Osteocyte (in vitro differentiated cells): ENCODE measurements at regions not wholly inside any gene's neighbourhood (a gene's known extent, or its start where the extent isn't known, plus 50 kb on each side); places are given as distances from the start of the nearest gene placed in this dataset.

ENCODE experiments used
- DNase-seq: peaks from one replicate; pipeline ENCODE4 v3.0.0; 2021; ENCODE audit warnings: mixed read lengths; ENCODE audit not compliant: unreplicated experiment; ENCODE audit errors: extremely low spot score
- H3K27ac Mint-ChIP-seq: one replicate; pipeline ENCODE4 v1.8.0; 2021; ENCODE audit warnings: mild to moderate bottlenecking, mixed read lengths; ENCODE audit not compliant: unreplicated experiment
- H3K27me3 Mint-ChIP-seq: one replicate; pipeline ENCODE4 v1.8.0; 2021; ENCODE audit warnings: mixed read lengths; ENCODE audit not compliant: unreplicated experiment
- H3K36me3 Mint-ChIP-seq: one replicate; pipeline ENCODE4 v1.8.0; 2021; ENCODE audit warnings: mixed read lengths; ENCODE audit not compliant: unreplicated experiment
- H3K4me1 Mint-ChIP-seq: one replicate; pipeline ENCODE4 v1.8.0; 2021; ENCODE audit warnings: mixed read lengths; ENCODE audit not compliant: unreplicated experiment
- H3K4me3 Mint-ChIP-seq: one replicate; pipeline ENCODE4 v1.8.0; 2021; ENCODE audit warnings: mild to moderate bottlenecking, moderate library complexity, mixed read lengths; ENCODE audit not compliant: unreplicated experiment
- H3K9me3 Mint-ChIP-seq: one replicate; pipeline ENCODE4 v1.8.0; 2021; ENCODE audit warnings: mixed read lengths; ENCODE audit not compliant: unreplicated experiment
- TF ChIP-seq, protein P1 (sequence below): fragments of 200-600 bp; sonication (generic); IDR thresholded peaks from 2 replicates; pipeline ENCODE4 v1.5.0; 2021; ENCODE audit warnings: antibody characterized with exemption, mild to moderate bottlenecking, moderate library complexity

DNA sequence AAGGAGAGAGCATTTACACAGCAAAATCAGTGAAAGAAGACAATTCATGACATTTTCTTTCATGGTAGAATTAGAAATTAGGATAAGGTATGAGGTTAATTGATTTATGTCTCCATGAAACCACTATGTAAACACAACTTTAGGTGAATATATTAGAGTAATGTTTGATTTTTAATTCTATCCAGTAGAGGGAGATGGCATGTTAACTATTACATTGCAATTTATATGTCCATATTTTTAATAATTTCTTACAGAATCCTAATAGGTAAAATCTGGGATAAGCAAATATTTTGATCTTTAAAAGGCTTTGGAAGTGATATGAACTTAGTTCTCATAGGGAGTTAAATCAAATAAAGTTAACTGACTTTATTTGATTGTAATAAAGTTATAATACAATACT is 373.4 kb upstream of the PDE3A start:
- no peaks in the 10 kb centered on the region for H3K27me3 Mint-ChIP-seq
- TF ChIP-seq, protein P1, sequence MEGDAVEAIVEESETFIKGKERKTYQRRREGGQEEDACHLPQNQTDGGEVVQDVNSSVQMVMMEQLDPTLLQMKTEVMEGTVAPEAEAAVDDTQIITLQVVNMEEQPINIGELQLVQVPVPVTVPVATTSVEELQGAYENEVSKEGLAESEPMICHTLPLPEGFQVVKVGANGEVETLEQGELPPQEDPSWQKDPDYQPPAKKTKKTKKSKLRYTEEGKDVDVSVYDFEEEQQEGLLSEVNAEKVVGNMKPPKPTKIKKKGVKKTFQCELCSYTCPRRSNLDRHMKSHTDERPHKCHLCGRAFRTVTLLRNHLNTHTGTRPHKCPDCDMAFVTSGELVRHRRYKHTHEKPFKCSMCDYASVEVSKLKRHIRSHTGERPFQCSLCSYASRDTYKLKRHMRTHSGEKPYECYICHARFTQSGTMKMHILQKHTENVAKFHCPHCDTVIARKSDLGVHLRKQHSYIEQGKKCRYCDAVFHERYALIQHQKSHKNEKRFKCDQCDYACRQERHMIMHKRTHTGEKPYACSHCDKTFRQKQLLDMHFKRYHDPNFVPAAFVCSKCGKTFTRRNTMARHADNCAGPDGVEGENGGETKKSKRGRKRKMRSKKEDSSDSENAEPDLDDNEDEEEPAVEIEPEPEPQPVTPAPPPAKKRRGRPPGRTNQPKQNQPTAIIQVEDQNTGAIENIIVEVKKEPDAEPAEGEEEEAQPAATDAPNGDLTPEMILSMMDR = peak; percentile 56
- H3K36me3 Mint-ChIP-seq = no peaks in the 10 kb centered on the region
- H3K9me3 Mint-ChIP-seq = peaks cover 3% of the 10 kb centered on the region
- no peak overlapping the region for H3K27ac Mint-ChIP-seq
- peaks cover 23% of the 10 kb centered on the region for H3K4me1 Mint-ChIP-seq
- H3K4me3 Mint-ChIP-seq = no peak overlapping the region
- no peak for DNase-seq

DNA sequence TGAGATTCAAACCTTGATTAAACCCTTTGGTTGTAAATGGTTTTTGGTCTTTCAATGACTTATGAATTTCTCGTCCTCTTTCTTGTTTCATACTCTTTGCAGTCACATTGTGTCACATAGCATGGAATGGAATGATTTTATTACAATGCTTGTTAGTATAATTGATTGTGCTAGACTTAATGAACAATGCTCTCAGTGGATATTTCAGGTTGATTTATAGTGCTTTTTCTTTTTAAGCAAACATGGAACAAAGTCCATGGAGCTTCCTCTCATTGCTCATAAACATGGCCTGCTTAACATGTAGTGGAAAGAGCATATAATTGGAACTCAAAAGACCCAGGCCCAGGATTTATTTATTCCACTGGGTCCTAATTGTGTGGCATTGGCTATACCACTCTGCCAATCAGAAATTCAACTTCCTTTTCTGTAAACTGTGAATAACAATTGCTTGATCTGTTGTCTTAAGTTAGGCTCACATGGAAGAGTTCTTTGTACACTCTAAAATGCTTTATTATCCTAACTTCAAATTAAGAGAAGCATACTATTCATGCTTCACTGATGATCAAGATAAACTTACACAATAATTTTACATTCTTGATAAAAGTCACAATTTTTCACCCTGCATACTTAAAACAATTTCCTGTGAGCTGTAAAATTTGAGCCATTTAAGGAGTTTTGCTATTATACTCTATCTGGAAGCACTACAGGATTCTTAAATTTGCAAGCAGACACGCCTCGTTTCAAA is 370.5 kb upstream of the PDE3A start:
- Mint-ChIP-seq H3K36me3 (no peaks in the 10 kb centered on the region), H3K9me3 (peaks cover 3% of the 10 kb centered on the region), H3K27ac (no peak overlapping the region), H3K27me3 (no peaks in the 10 kb centered on the region), H3K4me3 (no peak overlapping the region), H3K4me1 (peaks cover 20% of the 10 kb centered on the region)
- TF ChIP-seq, protein P1 = no peak
- no peak for DNase-seq

DNA sequence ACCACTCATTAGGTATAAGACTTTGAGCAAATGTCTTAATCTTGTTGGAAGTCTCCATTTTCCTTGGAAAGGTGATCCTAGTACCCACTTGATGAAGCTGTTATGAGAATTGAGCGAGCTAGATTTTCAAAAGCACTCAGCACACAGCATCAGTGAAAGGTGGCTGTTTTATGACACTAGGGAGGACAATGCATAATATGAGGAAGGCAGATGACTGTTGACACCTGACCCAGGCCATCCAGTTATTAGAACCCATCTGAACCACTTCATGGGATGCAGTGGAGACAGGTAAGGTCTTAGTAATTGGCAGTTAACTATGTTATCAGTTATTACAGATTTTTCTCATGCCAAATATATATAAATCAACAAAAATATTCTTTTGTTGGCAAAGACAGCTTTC is 369.9 kb upstream of the PDE3A start:
- H3K9me3 Mint-ChIP-seq = peaks cover 7% of the 10 kb centered on the region
- H3K36me3 Mint-ChIP-seq = no peaks in the 10 kb centered on the region
- TF ChIP-seq, protein P1 = no peak
- H3K27me3 Mint-ChIP-seq = no peaks in the 10 kb centered on the region
- no peak overlapping the region for H3K4me3 Mint-ChIP-seq
- no peak for DNase-seq
- peaks cover 20% of the 10 kb centered on the region for H3K4me1 Mint-ChIP-seq
- H3K27ac Mint-ChIP-seq = no peak overlapping the region

DNA sequence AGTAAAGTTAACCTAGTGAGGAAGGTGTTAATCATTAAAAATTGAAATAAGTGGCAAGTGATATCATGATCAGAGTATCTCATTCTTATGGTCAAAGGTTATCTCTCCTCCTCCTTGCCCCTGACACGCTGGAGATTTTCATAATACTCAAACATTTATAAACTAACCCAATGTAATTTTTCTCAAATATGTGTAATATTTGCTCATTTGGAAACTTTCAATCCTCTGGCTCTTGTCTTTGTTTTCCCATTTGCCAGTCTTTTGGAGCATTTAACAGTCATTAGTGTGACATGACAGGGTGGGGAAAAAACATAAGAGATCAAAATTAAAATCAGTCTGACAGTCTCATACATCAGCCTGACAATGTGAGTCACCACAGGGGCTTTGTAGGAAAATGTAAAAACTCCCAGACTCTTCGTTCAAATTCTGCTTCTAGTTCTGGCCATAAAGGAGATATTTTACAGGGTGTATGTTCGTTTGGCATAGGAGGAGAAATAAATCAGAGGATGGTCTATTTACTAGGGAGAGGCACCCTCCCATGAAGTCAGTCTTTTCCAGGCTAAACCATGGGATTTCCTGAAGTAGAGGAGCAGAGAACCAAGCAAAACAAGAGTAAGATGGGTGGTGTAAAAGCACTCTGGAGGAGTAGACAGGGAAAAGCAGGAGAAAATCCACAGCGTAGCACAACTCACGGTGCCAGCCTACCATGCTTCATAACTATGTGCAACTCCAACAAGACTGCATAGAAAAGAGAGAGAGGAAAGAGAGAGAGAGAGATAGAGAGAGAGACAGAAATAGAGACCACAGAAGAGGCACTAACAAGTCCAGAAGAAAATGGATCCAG is 369.2 kb upstream of the PDE3A start:
- TF ChIP-seq, protein P1 = no peak
- Mint-ChIP-seq H3K27ac (no peak overlapping the region), H3K4me3 (no peak overlapping the region), H3K9me3 (peaks cover 4% of the 10 kb centered on the region), H3K27me3 (no peaks in the 10 kb centered on the region), H3K4me1 (peaks cover 20% of the 10 kb centered on the region), H3K36me3 (no peaks in the 10 kb centered on the region)
- no peak for DNase-seq

DNA sequence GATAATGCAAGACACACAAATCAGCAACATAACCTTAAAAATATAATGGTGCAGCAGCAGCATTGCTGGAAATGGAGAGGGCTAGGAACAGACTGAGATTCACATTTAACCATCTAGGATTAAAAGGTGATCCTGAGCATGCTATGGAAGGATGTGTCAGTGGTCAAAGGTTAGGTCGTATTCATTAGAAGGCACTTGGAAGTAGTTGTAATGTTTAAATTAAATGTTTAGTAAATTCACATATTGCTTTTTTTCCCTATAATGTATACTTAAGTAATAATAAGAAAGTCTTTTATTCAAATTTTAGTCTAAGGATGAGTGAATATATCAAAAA is 368.6 kb upstream of the PDE3A start:
- TF ChIP-seq, protein P1 = no peak
- DNase-seq = no peak
- H3K27ac Mint-ChIP-seq = no peak overlapping the region
- H3K4me3 Mint-ChIP-seq = no peak overlapping the region
- H3K9me3 Mint-ChIP-seq = peaks cover 4% of the 10 kb centered on the region
- no peaks in the 10 kb centered on the region for H3K27me3 Mint-ChIP-seq
- H3K36me3 Mint-ChIP-seq = no peaks in the 10 kb centered on the region
- H3K4me1 Mint-ChIP-seq = peaks cover 20% of the 10 kb centered on the region
